Activated B cell treated with CpG ODN at 0.5 μM for 24 hours (primary cell): ENCODE measurements at regions not wholly inside any gene's neighbourhood (a gene's known extent, or its start where the extent isn't known, plus 50 kb on each side); places are given as distances from the start of the nearest gene placed in this dataset.

Experiments used
- ATAC-seq: fragments of 200-7000 bp; cut with Tn5 transposase; one replicate; pipeline ENCODE4 v1.10.0; 2021; ENCODE audit warnings: low read depth, mild to moderate bottlenecking, moderate library complexity
- CTCF ChIA-PET: fragments of 350-600 bp; sonication (Branson Sonifier 250); formaldehyde crosslinking; loops from one replicate; lab custom pipeline; 2021; ENCODE audit warnings: antibody characterized with exemption; lab: Charles Lee
- POLR2A ChIA-PET: fragments of 350-600 bp; sonication (Branson Sonifier 250); formaldehyde crosslinking; loops from one replicate; lab custom pipeline; 2021; ENCODE audit warnings: antibody characterized with exemption; lab: Charles Lee
- DNase-seq: peaks from one replicate; pipeline ENCODE4 v3.0.0; 2022
- H3K27ac Mint-ChIP-seq: one replicate; pipeline ENCODE4 v1.8.0; 2020; ENCODE audit warnings: mixed read lengths
- H3K27me3 Mint-ChIP-seq: one replicate; pipeline ENCODE4 v1.8.0; 2021; ENCODE audit warnings: mixed read lengths
- H3K36me3 Mint-ChIP-seq: one replicate; pipeline ENCODE4 v1.8.0; 2021; ENCODE audit warnings: low read depth, mixed read lengths
- H3K4me1 Mint-ChIP-seq: one replicate; pipeline ENCODE4 v1.8.0; 2021; ENCODE audit warnings: mixed read lengths
- H3K4me3 Mint-ChIP-seq: one replicate; pipeline ENCODE4 v1.8.0; 2020; ENCODE audit warnings: mild to moderate bottlenecking, mixed read lengths
- H3K9me3 Mint-ChIP-seq: one replicate; pipeline ENCODE4 v1.8.0; 2020; ENCODE audit warnings: mixed read lengths
- intact Hi-C: fragments of 100-400 bp; cut with micrococcal nuclease; formaldehyde crosslinking; loops from one replicate; pipeline ENCODE4 v1.15.1; 2024
- TF ChIP-seq, protein P1 (sequence below): fragments of 200-600 bp; IDR thresholded peaks from one replicate; pipeline ENCODE4 v1.8.0; 2022; ENCODE audit warnings: antibody characterized with exemption, mild to moderate bottlenecking

DNA sequence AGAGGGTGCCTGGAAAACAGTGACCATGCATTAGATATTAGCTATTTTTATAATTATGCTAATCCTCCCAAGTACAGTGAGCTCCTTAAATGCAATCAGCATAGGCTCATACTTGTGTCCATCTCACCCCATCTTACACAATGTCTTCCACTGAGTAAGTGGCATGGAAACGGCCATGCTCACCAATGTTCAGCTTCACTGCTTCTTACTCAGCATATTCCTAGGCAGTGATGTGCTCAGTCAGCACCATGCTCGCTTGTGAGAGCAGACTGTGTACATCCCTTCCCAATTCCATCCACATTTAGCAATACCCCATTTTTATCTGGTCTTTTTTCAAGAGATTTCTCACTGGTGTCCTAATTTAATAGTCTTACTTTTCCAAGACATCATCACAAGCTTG, 454.8 kb upstream of the SOX9 start:
- TF ChIP-seq, protein P1, sequence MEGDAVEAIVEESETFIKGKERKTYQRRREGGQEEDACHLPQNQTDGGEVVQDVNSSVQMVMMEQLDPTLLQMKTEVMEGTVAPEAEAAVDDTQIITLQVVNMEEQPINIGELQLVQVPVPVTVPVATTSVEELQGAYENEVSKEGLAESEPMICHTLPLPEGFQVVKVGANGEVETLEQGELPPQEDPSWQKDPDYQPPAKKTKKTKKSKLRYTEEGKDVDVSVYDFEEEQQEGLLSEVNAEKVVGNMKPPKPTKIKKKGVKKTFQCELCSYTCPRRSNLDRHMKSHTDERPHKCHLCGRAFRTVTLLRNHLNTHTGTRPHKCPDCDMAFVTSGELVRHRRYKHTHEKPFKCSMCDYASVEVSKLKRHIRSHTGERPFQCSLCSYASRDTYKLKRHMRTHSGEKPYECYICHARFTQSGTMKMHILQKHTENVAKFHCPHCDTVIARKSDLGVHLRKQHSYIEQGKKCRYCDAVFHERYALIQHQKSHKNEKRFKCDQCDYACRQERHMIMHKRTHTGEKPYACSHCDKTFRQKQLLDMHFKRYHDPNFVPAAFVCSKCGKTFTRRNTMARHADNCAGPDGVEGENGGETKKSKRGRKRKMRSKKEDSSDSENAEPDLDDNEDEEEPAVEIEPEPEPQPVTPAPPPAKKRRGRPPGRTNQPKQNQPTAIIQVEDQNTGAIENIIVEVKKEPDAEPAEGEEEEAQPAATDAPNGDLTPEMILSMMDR: no peak
- no peaks in the 10 kb centered on the region for H3K27me3 Mint-ChIP-seq
- CTCF ChIA-PET: no interaction called here
- ATAC-seq (no peak), DNase-seq (no peak)
- no peaks in the 10 kb centered on the region for H3K36me3 Mint-ChIP-seq
- no peaks in the 10 kb centered on the region for H3K4me1 Mint-ChIP-seq
- H3K9me3 Mint-ChIP-seq: peaks cover 10% of the 10 kb centered on the region
- H3K4me3 Mint-ChIP-seq: no peak overlapping the region
- intact Hi-C loops: no loop called here
- H3K27ac Mint-ChIP-seq: no peak overlapping the region
- POLR2A ChIA-PET: no interaction called here

DNA sequence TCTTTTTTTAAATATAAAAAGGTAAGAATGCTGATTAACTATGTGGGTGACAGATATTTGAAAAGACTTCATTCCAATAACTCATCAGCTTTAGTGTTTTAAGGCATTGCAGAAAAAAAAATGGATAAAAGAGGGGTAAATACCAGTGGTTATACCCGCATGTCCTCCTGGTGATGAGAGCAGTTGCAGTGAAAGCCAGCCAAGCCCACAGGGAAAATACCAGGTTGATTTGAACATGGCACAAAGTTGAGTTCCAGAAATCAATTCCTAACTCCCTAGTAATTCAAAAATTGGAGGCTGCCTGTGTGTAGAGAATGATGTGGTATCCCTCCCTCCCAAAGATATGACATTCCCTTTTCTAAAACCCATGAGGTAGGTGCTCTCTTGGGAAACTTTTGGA, 453.2 kb upstream of the SOX9 start:
- Mint-ChIP-seq H3K27ac (no peak overlapping the region), H3K36me3 (no peaks in the 10 kb centered on the region), H3K27me3 (no peaks in the 10 kb centered on the region), H3K4me1 (no peaks in the 10 kb centered on the region), H3K4me3 (no peak overlapping the region), H3K9me3 (peaks cover 10% of the 10 kb centered on the region)
- POLR2A ChIA-PET: no interaction called here
- intact Hi-C loops: no loop called here
- TF ChIP-seq, protein P1: no peak
- ATAC-seq (no peak), DNase-seq (no peak)
- CTCF ChIA-PET: no interaction called here

GRCh38 chr17:71668807-71669206, 452.0 kb upstream of the SOX9 start:
- no peaks in the 10 kb centered on the region for H3K4me1 Mint-ChIP-seq

DNA sequence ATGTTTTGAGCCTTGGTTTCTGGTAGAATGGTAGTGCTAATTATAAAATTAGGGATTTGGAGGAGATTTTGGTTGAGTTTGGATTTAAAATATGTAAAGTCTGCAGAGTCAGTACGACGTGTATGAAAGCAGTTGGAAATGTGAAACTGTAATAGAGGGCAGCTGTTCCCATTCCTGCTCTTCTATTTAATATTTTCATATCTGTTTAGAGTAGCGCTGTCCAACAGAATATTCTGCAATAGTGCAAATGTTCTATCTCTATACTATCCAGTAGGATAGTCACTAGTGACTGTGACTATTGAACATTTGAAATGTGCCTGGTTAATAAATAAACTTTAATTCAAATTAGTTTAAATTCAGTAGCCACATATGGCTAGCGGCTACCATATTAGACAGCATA, 443.4 kb upstream of the SOX9 start:
- no peaks in the 10 kb centered on the region for H3K36me3 Mint-ChIP-seq
- TF ChIP-seq, protein P1: no peak
- DNase-seq (no peak), ATAC-seq (no peak)
- ChIA-PET CTCF (no interaction called here), POLR2A (no interaction called here)
- H3K4me3 Mint-ChIP-seq: no peak overlapping the region
- H3K27ac Mint-ChIP-seq: no peak overlapping the region
- intact Hi-C loops: loop anchor here (10.0 kb wide), 1 partner anchor 57 kb away; no protein-coding TSS in a partner anchor
- no peaks in the 10 kb centered on the region for H3K4me1 Mint-ChIP-seq
- H3K27me3 Mint-ChIP-seq: no peaks in the 10 kb centered on the region
- H3K9me3 Mint-ChIP-seq: peaks cover 5% of the 10 kb centered on the region

More at GRCh38 chr17:71668807-71669206, 452.0 kb upstream of the SOX9 start:
- Mint-ChIP-seq H3K4me3 (no peak overlapping the region), H3K9me3 (peaks cover 6% of the 10 kb centered on the region), H3K36me3 (no peaks in the 10 kb centered on the region), H3K27me3 (no peaks in the 10 kb centered on the region), H3K27ac (no peak overlapping the region)
- TF ChIP-seq, protein P1: no peak
- CTCF ChIA-PET: no interaction called here
- no peak for DNase-seq
- no peak for ATAC-seq
- intact Hi-C loops: no loop called here
- POLR2A ChIA-PET: no interaction called here

GRCh38 chr17:71679832-71680231, 441.0 kb upstream of the SOX9 start:
- intact Hi-C loops: loop anchor here (10.0 kb wide), 1 partner anchor 55 kb away; no protein-coding TSS in a partner anchor
- ChIA-PET CTCF (no interaction called here), POLR2A (no interaction called here)
- DNase-seq: no peak
- TF ChIP-seq, protein P1: no peak
- H3K4me1 Mint-ChIP-seq: no peaks in the 10 kb centered on the region
- no peak for ATAC-seq
- peaks cover 5% of the 10 kb centered on the region for H3K9me3 Mint-ChIP-seq
- no peaks in the 10 kb centered on the region for H3K36me3 Mint-ChIP-seq
- H3K4me3 Mint-ChIP-seq: no peak overlapping the region
- H3K27me3 Mint-ChIP-seq: no peaks in the 10 kb centered on the region
- H3K27ac Mint-ChIP-seq: no peak overlapping the region
